GM23248 (cell line): ENCODE measurements at regions not wholly inside any gene's neighbourhood (a gene's known extent, or its start where the extent isn't known, plus 50 kb on each side); places are given as distances from the start of the nearest gene placed in this dataset.

ENCODE experiments used
- DNase-seq: peaks from one replicate; pipeline ENCODE4 v3.0.0-alpha.2; 2015
- H2AFZ ChIP-seq: fragments of 200-600 bp; sonication (generic); 2 replicates; pipeline ENCODE4 v1.6.1; 2016; ENCODE audit warnings: antibody characterized with exemption
- H3F3A ChIP-seq: fragments of 200-600 bp; sonication (generic); 2 replicates; pipeline ENCODE4 v1.6.1; 2016; ENCODE audit warnings: mild to moderate bottlenecking, antibody characterized with exemption, mixed run types; ENCODE audit not compliant: insufficient read depth
- H3K27ac ChIP-seq: fragments of 200-600 bp; sonication (generic); 2 replicates; pipeline ENCODE4 v1.5.1; 2016; ENCODE audit warnings: mild to moderate bottlenecking
- H3K27me3 ChIP-seq: fragments of 200-600 bp; sonication (generic); replicated peaks from 2 replicates; pipeline ENCODE4 v1.6.1; 2016; ENCODE audit warnings: mild to moderate bottlenecking; ENCODE audit not compliant: insufficient read depth
- H3K36me3 ChIP-seq: fragments of 200-600 bp; sonication (generic); 2 replicates; pipeline ENCODE4 v1.6.1; 2016; ENCODE audit warnings: low read depth, mild to moderate bottlenecking
- H3K4me1 ChIP-seq: fragments of 200-600 bp; sonication (generic); 2 replicates; pipeline ENCODE4 v1.6.1; 2016; ENCODE audit warnings: mild to moderate bottlenecking; ENCODE audit not compliant: insufficient read depth
- H3K4me2 ChIP-seq: fragments of 200-600 bp; sonication (generic); one replicate; pipeline ENCODE4 v1.6.1; 2016; ENCODE audit warnings: mild to moderate bottlenecking; ENCODE audit not compliant: unreplicated experiment
- H3K4me3 ChIP-seq: fragments of 200-600 bp; sonication (generic); 2 replicates; pipeline ENCODE4 v1.5.1; 2016; ENCODE audit warnings: mild to moderate bottlenecking
- H3K79me2 ChIP-seq: fragments of 200-600 bp; sonication (generic); 2 replicates; pipeline ENCODE4 v1.6.1; 2016; ENCODE audit warnings: mild to moderate bottlenecking; ENCODE audit not compliant: insufficient read depth
- H3K9ac ChIP-seq: fragments of 200-600 bp; sonication (generic); 2 replicates; pipeline ENCODE4 v1.6.1; 2016; ENCODE audit warnings: mild to moderate bottlenecking
- H3K9me2 ChIP-seq: fragments of 200-600 bp; sonication (generic); 2 replicates; pipeline ENCODE4 v1.6.1; 2016; ENCODE audit warnings: mixed run types, mild to moderate bottlenecking, moderate library complexity; ENCODE audit not compliant: insufficient read depth
- H3K9me3 ChIP-seq: fragments of 200-600 bp; sonication (generic); one replicate; pipeline ENCODE4 v1.6.1; 2017; ENCODE audit warnings: low read depth
- H4K20me1 ChIP-seq: fragments of 200-600 bp; sonication (generic); 2 replicates; pipeline ENCODE4 v1.6.0; 2016; ENCODE audit not compliant: insufficient read depth
- EZH2 ChIP-seq: fragments of 200-600 bp; sonication (generic); IDR thresholded peaks from 2 replicates; pipeline ENCODE4 v1.6.1; 2018; ENCODE audit warnings: antibody characterized with exemption, mild to moderate bottlenecking; ENCODE audit not compliant: insufficient read depth, poor library complexity, severe bottlenecking
- EZH2phosphoT487 ChIP-seq: fragments of 200-600 bp; sonication (generic); IDR thresholded peaks from 2 replicates; pipeline ENCODE4 v1.6.1; 2018; ENCODE audit warnings: antibody characterized with exemption, moderate library complexity, mild to moderate bottlenecking, low read depth; ENCODE audit not compliant: insufficient read depth
- WGBS, 2 experiments: methylation state at CpG; one replicate each; pipeline ENCODE4 v1.1.6; 2015 to 2017; ENCODE audit warnings: low lambda C conversion rate in 2 of 2, low coverage in 1 of 2; ENCODE audit errors: missing lambda C conversion rate in 2 of 2; 5-methylcytosine and 5-hydroxymethylcytosine counted together
- in situ Hi-C: fragments of 300-500 bp; cut with MboI; formaldehyde crosslinking; loops from 2 replicates; pipeline ENCODE4 v1.15.0; 2020

DNA sequence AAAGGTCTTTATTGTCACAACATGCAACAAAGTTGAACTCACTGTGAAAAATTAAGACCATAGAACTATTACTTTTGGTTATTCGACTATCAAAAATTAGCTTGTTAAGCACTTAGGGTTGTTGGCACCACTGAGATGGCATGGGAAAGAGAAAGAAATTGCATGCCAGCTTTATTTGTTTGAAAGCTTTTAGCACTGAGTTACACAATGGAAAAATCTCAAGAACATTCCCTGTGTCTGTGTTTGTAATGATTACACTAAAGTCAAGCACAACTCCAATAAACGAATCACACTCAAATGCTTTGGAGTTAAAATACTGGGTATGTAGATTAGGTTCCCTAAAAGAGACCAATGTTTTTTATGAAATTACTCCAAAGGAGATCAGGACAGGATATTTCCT is 158.6 kb upstream of the COL8A1 start:
- no peak overlapping the region for H2AFZ ChIP-seq
- peaks cover 7% of the 10 kb centered on the region; the same call in 1 of the 2 replicates for H3F3A ChIP-seq
- no peak overlapping the region for H3K27ac ChIP-seq
- in situ Hi-C loops, result no loop called here
- H3K4me2 ChIP-seq, result no peak overlapping the region
- 36 to 37% methylated on average over 2 of the region's 2 CpGs for WGBS, 2 experiments
- no peaks in the 10 kb centered on the region for H3K36me3 ChIP-seq
- no peaks in the 10 kb centered on the region for H3K79me2 ChIP-seq
- no peak for TF ChIP-seq EZH2
- no peak for TF ChIP-seq EZH2phosphoT487
- H3K27me3 ChIP-seq, result no peaks in the 10 kb centered on the region
- H3K4me3 ChIP-seq, result no peak overlapping the region
- no peaks in the 10 kb centered on the region for H3K9me3 ChIP-seq
- H4K20me1 ChIP-seq, result no peaks in the 10 kb centered on the region
- no peak overlapping the region for H3K9ac ChIP-seq
- no peaks in the 10 kb centered on the region for H3K9me2 ChIP-seq
- DNase-seq, result no peak
- peaks cover 19% of the 10 kb centered on the region for H3K4me1 ChIP-seq

DNA sequence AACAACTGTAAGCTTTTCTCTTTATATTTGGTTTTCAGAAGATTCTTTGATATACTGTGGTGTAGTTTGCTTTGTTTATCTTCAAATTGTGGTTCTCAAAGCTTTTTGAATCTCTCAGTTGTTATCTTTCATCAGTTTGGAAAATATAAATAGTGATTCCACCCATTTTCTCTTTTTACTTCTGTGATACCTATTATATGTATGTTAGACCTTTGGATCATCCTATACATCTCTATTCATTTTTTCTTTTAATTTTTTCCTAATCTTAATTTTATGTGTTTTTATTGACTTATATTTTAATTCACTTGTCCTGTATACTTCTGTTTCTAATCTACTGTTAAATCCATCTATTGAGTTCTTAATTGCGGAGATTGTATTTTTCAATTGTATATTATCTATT is 160.7 kb upstream of the COL8A1 start:
- Histone ChIP-seq H3K9ac (no peak overlapping the region), H3K4me1 (peaks cover 33% of the 10 kb centered on the region), H3K4me3 (no peak overlapping the region), H3K36me3 (no peaks in the 10 kb centered on the region), H3K79me2 (no peaks in the 10 kb centered on the region), H2AFZ (no peak overlapping the region), H3K4me2 (no peak overlapping the region), H3K9me3 (no peaks in the 10 kb centered on the region), H4K20me1 (no peaks in the 10 kb centered on the region), H3F3A (peaks cover 22% of the 10 kb centered on the region), H3K27me3 (no peaks in the 10 kb centered on the region), H3K9me2 (no peaks in the 10 kb centered on the region), H3K27ac (no peak overlapping the region)
- TF ChIP-seq EZH2phosphoT487, result no peak
- WGBS, 2 experiments, result 90 to 100% methylated on average over 1 of the region's 1 CpG
- DNase-seq, result peak; percentile 20
- in situ Hi-C loops, result no loop called here

GRCh38 chr3:99475229-99475628 is 163.2 kb upstream of the COL8A1 start:
- peaks cover 44% of the 10 kb centered on the region for H3K4me1 ChIP-seq
- no peaks in the 10 kb centered on the region for H3K36me3 ChIP-seq
- in situ Hi-C loops, result no loop called here
- no peak overlapping the region for H3K27ac ChIP-seq
- H3F3A ChIP-seq, result peaks cover 25% of the 10 kb centered on the region
- no peak overlapping the region for H3K9ac ChIP-seq
- H2AFZ ChIP-seq, result peak overlapping the region; percentile 25
- no peaks in the 10 kb centered on the region for H3K79me2 ChIP-seq
- H3K9me2 ChIP-seq, result no peaks in the 10 kb centered on the region
- TF ChIP-seq EZH2phosphoT487 (no peak), EZH2 (no peak)
- peak; percentile 44 for DNase-seq
- 63 to 70% methylated on average over 2 of the region's 2 CpGs for WGBS, 2 experiments
- no peak overlapping the region for H3K4me3 ChIP-seq
- no peaks in the 10 kb centered on the region for H3K27me3 ChIP-seq
- no peak overlapping the region for H3K4me2 ChIP-seq
- H3K9me3 ChIP-seq, result no peaks in the 10 kb centered on the region
- no peaks in the 10 kb centered on the region for H4K20me1 ChIP-seq

DNA sequence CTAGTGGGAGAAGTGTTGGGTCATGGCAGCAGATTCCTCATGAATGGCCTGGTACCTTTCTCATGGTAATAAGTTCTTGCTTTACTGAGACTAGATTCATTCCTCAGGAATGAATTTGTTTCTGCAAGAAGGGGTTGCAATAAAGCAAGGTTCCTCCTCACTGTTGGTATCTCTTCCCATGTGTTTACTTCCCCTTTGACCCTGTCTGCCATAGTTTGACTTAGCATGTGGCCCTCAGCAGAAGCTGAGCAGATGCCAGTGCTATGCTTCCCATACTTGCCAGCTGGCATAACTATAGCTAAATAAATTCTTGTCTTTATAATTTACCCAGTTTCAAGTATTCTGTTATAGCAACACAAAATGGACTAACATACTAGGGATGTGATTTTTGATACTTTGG is 163.6 kb upstream of the COL8A1 start:
- TF ChIP-seq EZH2, result no peak
- no peak for TF ChIP-seq EZH2phosphoT487
- Histone ChIP-seq H3K27me3 (no peaks in the 10 kb centered on the region), H3K27ac (no peak overlapping the region), H3K9ac (no peak overlapping the region), H3K4me2 (no peak overlapping the region), H3K4me1 (peaks cover 44% of the 10 kb centered on the region), H3K9me2 (no peaks in the 10 kb centered on the region), H3K79me2 (no peaks in the 10 kb centered on the region), H3F3A (peaks cover 25% of the 10 kb centered on the region), H3K4me3 (no peak overlapping the region), H3K9me3 (no peaks in the 10 kb centered on the region), H2AFZ (no peak overlapping the region), H3K36me3 (no peaks in the 10 kb centered on the region), H4K20me1 (no peaks in the 10 kb centered on the region)
- in situ Hi-C loops, result no loop called here
- peak; percentile 2 for DNase-seq

- Histone ChIP-seq H3K4me2 (peak overlapping the region; percentile 60), H3K36me3 (no peaks in the 10 kb centered on the region), H3K4me1 (peaks cover 44% of the 10 kb centered on the region), H2AFZ (peak overlapping the region; percentile 22), H3K27me3 (no peaks in the 10 kb centered on the region), H3K9me2 (no peaks in the 10 kb centered on the region), H3K4me3 (peak overlapping the region; percentile 27), H3K9ac (no peak overlapping the region), H4K20me1 (no peaks in the 10 kb centered on the region), H3K79me2 (no peaks in the 10 kb centered on the region), H3K27ac (peak overlapping the region; percentile 48), H3K9me3 (no peaks in the 10 kb centered on the region), H3F3A (peaks cover 25% of the 10 kb centered on the region)
- in situ Hi-C loops, result no loop called here
- TF ChIP-seq EZH2phosphoT487 (no peak), EZH2 (no peak)
- DNase-seq, result peak; percentile 81
- 47 to 56% methylated on average over 2 of the region's 2 CpGs for WGBS, 2 experiments
These were observed 165.1 kb upstream of the COL8A1 start for GRCh38 chr3:99473321-99473751.
